Endothelial cell of umbilical vein (primary cell): ENCODE measurements at regions not wholly inside any gene's neighbourhood (a gene's known extent, or its start where the extent isn't known, plus 50 kb on each side); places are given as distances from the start of the nearest gene placed in this dataset.

Experiments
- BruUV-seq: library from RNA; stranded (reverse); fragments of 400-500 nt; replicated peaks from 2 replicates; lab custom pipeline; 2021; lab: Mats Ljungman, UMichigan
- CTCF ChIA-PET: fragments of 300-600, 350-600 bp; sonication (Branson Sonifier 250); formaldehyde crosslinking; loops from one replicate; lab custom pipeline; 2021; ENCODE audit warnings: antibody characterized with exemption, inconsistent platforms; lab: Charles Lee
- POLR2A ChIA-PET: fragments of 300-600, 350-600 bp; sonication (Branson Sonifier 250); formaldehyde crosslinking; loops from one replicate; lab custom pipeline; 2021; ENCODE audit warnings: antibody characterized with exemption, inconsistent platforms; lab: Charles Lee
- DNase-seq: peaks from one replicate; pipeline ENCODE4 v3.0.0-alpha.2; 2011; ENCODE audit warnings: low read depth, low spot score
- FAIRE-seq: peaks from 2 replicates; lab custom pipeline; 2011; peaks lifted over from hg19 to GRCh38; lab: Jason Lieb, UNC
- H2AFZ ChIP-seq: 2 replicates; pipeline ENCODE4 v1.6.0; 2012; ENCODE audit warnings: low read depth, low read length, control low read depth, inconsistent platforms
- H3K27ac ChIP-seq: 2 replicates; pipeline ENCODE4 v1.5.1; 2011; ENCODE audit warnings: low read depth, mild to moderate bottlenecking, control low read depth, low read length, moderate library complexity; ENCODE audit not compliant: insufficient read depth
- H3K27me3 ChIP-seq, 2 experiments: 2 replicates each; pipeline versions ENCODE4 v1.6.0 to v1.6.1; 2011; ENCODE audit warnings: low read length in 2 of 2, mixed read lengths in 1 of 2; ENCODE audit not compliant: control insufficient read depth in 2 of 2, insufficient read depth in 2 of 2
- H3K36me3 ChIP-seq, 2 experiments: 2 replicates in 1 of 2; 3 replicates in 1 of 2; pipeline ENCODE4 v1.5.1; 2011; ENCODE audit warnings: low read length in 2 of 2, mild to moderate bottlenecking in 1 of 2, moderate library complexity in 1 of 2; ENCODE audit not compliant: control insufficient read depth in 2 of 2, insufficient read depth in 2 of 2; ENCODE audit errors: extremely low read depth in 1 of 2
- H3K4me1 ChIP-seq: 3 replicates; pipeline ENCODE4 v1.5.1; 2011; ENCODE audit warnings: mild to moderate bottlenecking, low read length; ENCODE audit not compliant: control insufficient read depth, insufficient read depth; ENCODE audit errors: extremely low read depth
- H3K4me2 ChIP-seq: 2 replicates; pipeline ENCODE4 v1.6.1; 2011; ENCODE audit warnings: low read length, control low read depth, mixed read lengths; ENCODE audit not compliant: insufficient read depth
- H3K4me3 ChIP-seq, 3 experiments: fragments of 200-600 bp in 1 of 3; sonication (generic), shearing (Covaris generic) in 1 of 3; replicated peaks in 1 of 3; 2 replicates each; pipeline ENCODE4 v1.5.1; 2011 to 2016; ENCODE audit warnings: control low read depth in 3 of 3, low read length in 3 of 3, mild to moderate bottlenecking in 2 of 3, inconsistent platforms in 1 of 3, low read depth in 1 of 3, moderate library complexity in 1 of 3; ENCODE audit not compliant: insufficient read depth in 1 of 3
- H3K79me2 ChIP-seq: 2 replicates; pipeline ENCODE4 v1.6.0; 2012; ENCODE audit warnings: low read length, inconsistent platforms; ENCODE audit not compliant: control insufficient read depth, insufficient read depth
- H3K9ac ChIP-seq: replicated peaks from 2 replicates; pipeline ENCODE3; 2011; ENCODE audit warnings: low read length, control low read depth; ENCODE audit not compliant: insufficient read depth; ENCODE audit errors: extremely low read depth
- H3K9me1 ChIP-seq: replicated peaks from 3 replicates; pipeline ENCODE4 v1.6.0; 2011; ENCODE audit warnings: mild to moderate bottlenecking, low read length; ENCODE audit not compliant: control insufficient read depth, insufficient read depth; ENCODE audit errors: extremely low read depth
- H3K9me3 ChIP-seq: replicated peaks from 2 replicates; pipeline ENCODE4 v1.5.1; 2012; ENCODE audit warnings: low read length, inconsistent platforms; ENCODE audit not compliant: control insufficient read depth, insufficient read depth
- H4K20me1 ChIP-seq: replicated peaks from 2 replicates; pipeline ENCODE3; 2011; ENCODE audit warnings: mild to moderate bottlenecking, low read length; ENCODE audit not compliant: control insufficient read depth, insufficient read depth; ENCODE audit errors: extremely low read depth
- EZH2 ChIP-seq: IDR thresholded peaks from 2 replicates; pipeline ENCODE4 v1.6.1; 2012; ENCODE audit warnings: borderline replicate concordance, low read depth, mild to moderate bottlenecking, moderate library complexity, low read length, inconsistent platforms; ENCODE audit not compliant: severe bottlenecking
- FOS ChIP-seq: IDR thresholded peaks from 2 replicates; pipeline ENCODE4 v1.6.1; 2011; ENCODE audit warnings: mild to moderate bottlenecking, low read length, moderate library complexity, borderline replicate concordance; ENCODE audit not compliant: insufficient read depth
- GATA2 ChIP-seq: IDR thresholded peaks from 2 replicates; pipeline ENCODE4 v1.7.0; 2011; ENCODE audit warnings: low read depth, mild to moderate bottlenecking, moderate library complexity, mixed read lengths, low read length; ENCODE audit not compliant: insufficient read length, insufficient read depth
- JUN ChIP-seq: IDR thresholded peaks from 2 replicates; pipeline ENCODE4 v1.6.1; 2011; ENCODE audit warnings: borderline replicate concordance, low read depth; ENCODE audit not compliant: insufficient read length, insufficient read depth
- MYC ChIP-seq: IDR thresholded peaks from one replicate; pipeline ENCODE4 v1.6.1; 2011; ENCODE audit warnings: mild to moderate bottlenecking, low read depth, low read length
- POLR2A ChIP-seq: IDR thresholded peaks from 2 replicates; pipeline ENCODE4 v1.6.1; 2012; ENCODE audit warnings: low read depth, mild to moderate bottlenecking, control low read depth, low read length
- POLR2AphosphoS5 ChIP-seq: IDR thresholded peaks from 2 replicates; pipeline ENCODE4 v1.6.1; 2012; ENCODE audit warnings: low read depth, mild to moderate bottlenecking, control low read depth, low read length, moderate library complexity; ENCODE audit not compliant: insufficient read depth
- dilution Hi-C: fragments of 300-500 bp; cut with MboI; formaldehyde crosslinking; loops from one replicate; pipeline ENCODE4 v1.15.0; 2019; ENCODE audit warnings: low sequenced_read_pairs; ENCODE audit not compliant: extremely low pct_ligation_motif_present
- intact Hi-C: fragments of 100-400 bp; cut with micrococcal nuclease; formaldehyde crosslinking; loops from one replicate; pipeline ENCODE4 v1.10.0; 2022
- TF ChIP-seq, protein P1 (sequence below): IDR thresholded peaks from 2 replicates; pipeline ENCODE4 v1.6.1; 2011; ENCODE audit not compliant: insufficient read depth, insufficient read length
- TF ChIP-seq, protein P2 (sequence below), 2 donors: IDR thresholded peaks; 1 replicate in 1 of 2; 2 replicates in 1 of 2; pipeline ENCODE4 v1.5.1; 2011; ENCODE audit warnings: low read length in 2 of 2, mild to moderate bottlenecking in 2 of 2, moderate library complexity in 2 of 2, control low read depth in 1 of 2, inconsistent platforms in 1 of 2, low read depth in 1 of 2; ENCODE audit not compliant: insufficient read depth in 1 of 2; ENCODE audit errors: extremely low read depth in 1 of 2

DNA sequence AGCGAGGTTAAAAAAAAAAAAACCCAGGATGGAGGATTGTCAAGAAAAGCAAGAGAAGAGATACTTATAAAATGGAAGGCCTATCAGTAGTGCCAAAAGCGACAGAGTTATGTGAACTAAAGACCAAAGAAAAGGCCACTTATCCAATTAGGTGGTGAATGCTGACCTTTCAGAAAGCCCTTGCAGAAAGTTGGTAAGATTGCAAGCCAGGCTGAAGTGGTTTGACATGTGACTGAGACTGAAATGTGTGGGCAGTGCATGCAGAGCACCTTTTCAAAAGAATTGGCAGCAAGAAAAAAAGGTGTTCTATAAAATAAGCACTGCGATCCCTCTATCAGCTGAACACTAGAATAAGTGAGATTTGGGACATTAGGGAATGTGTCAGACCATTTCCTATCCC is 379.4 kb upstream of the FAM98A start:
- intact Hi-C loops (no loop called here), dilution Hi-C loops (no loop called here)
- DNase-seq (no peak), FAIRE-seq (no peak)
- no peak overlapping the region for H3K4me3 ChIP-seq
- H3K27ac ChIP-seq: no peak overlapping the region
- H2AFZ ChIP-seq: no peak overlapping the region
- no TSS peak for BruUV-seq
- no peaks in the 10 kb centered on the region for H3K9me3 ChIP-seq
- H3K79me2 ChIP-seq: no peaks in the 10 kb centered on the region
- no peaks in the 10 kb centered on the region for H3K36me3 ChIP-seq
- no peak overlapping the region for H3K9ac ChIP-seq
- no peak for TF ChIP-seq POLR2A
- TF ChIP-seq EZH2: no peak
- TF ChIP-seq FOS: no peak
- no peak for TF ChIP-seq GATA2
- TF ChIP-seq, protein P1, sequence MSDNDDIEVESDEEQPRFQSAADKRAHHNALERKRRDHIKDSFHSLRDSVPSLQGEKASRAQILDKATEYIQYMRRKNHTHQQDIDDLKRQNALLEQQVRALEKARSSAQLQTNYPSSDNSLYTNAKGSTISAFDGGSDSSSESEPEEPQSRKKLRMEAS: no peak
- TF ChIP-seq JUN: no peak
- no peaks in the 10 kb centered on the region for H3K27me3 ChIP-seq
- H4K20me1 ChIP-seq: no peaks in the 10 kb centered on the region
- no peaks in the 10 kb centered on the region for H3K4me1 ChIP-seq
- no peaks in the 10 kb centered on the region for H3K9me1 ChIP-seq
- no peak overlapping the region for H3K4me2 ChIP-seq
- CTCF ChIA-PET: no interaction called here
- POLR2A ChIA-PET: no interaction called here

DNA sequence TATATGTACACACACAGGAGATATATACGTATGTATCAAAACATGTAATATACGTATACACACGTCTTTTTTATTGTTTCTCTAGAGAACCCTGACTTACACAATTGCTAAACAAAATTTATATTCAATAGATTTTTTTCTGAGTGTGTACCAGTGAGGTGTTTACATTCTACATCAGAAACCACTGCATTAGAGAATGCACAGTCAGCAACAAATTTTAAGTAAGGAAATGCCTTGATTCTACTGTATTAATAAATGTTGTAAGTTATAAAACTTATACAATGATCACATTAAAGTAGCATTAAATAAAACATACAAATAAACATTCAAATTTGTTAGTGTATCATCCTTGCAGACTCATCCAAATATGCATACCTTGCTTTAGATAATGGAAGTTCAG is 376.4 kb upstream of the FAM98A start:
- BruUV-seq: no TSS peak
- TF ChIP-seq, protein P1: no peak
- TF ChIP-seq POLR2AphosphoS5 (no peak), MYC (no peak), POLR2A (no peak), GATA2 (no peak), EZH2 (no peak), JUN (no peak), FOS (no peak)
- TF ChIP-seq, protein P2, sequence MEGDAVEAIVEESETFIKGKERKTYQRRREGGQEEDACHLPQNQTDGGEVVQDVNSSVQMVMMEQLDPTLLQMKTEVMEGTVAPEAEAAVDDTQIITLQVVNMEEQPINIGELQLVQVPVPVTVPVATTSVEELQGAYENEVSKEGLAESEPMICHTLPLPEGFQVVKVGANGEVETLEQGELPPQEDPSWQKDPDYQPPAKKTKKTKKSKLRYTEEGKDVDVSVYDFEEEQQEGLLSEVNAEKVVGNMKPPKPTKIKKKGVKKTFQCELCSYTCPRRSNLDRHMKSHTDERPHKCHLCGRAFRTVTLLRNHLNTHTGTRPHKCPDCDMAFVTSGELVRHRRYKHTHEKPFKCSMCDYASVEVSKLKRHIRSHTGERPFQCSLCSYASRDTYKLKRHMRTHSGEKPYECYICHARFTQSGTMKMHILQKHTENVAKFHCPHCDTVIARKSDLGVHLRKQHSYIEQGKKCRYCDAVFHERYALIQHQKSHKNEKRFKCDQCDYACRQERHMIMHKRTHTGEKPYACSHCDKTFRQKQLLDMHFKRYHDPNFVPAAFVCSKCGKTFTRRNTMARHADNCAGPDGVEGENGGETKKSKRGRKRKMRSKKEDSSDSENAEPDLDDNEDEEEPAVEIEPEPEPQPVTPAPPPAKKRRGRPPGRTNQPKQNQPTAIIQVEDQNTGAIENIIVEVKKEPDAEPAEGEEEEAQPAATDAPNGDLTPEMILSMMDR (IDR thresholded peaks at IDR 0.05; ENCODE audit: extremely low read depth in 1 of 2, insufficient read depth in 1 of 2, low read depth in 1 of 2, low read length in 2 of 2): no peak
- H3K4me2 ChIP-seq: no peak overlapping the region
- H3K79me2 ChIP-seq: no peaks in the 10 kb centered on the region
- H3K9ac ChIP-seq: no peak overlapping the region
- no peaks in the 10 kb centered on the region for H3K9me1 ChIP-seq
- H3K27me3 ChIP-seq: no peaks in the 10 kb centered on the region
- ChIA-PET CTCF (no interaction called here), POLR2A (no interaction called here)
- no peaks in the 10 kb centered on the region for H3K36me3 ChIP-seq
- H3K4me3 ChIP-seq: no peak overlapping the region
- dilution Hi-C loops: no loop called here
- FAIRE-seq (no peak), DNase-seq (no peak)
- no peaks in the 10 kb centered on the region for H4K20me1 ChIP-seq
- H3K27ac ChIP-seq: no peak overlapping the region
- intact Hi-C loops: no loop called here
- H3K4me1 ChIP-seq: no peaks in the 10 kb centered on the region
- no peak overlapping the region for H2AFZ ChIP-seq
- no peaks in the 10 kb centered on the region for H3K9me3 ChIP-seq
